GM12873 (cell line): ENCODE measurements at regions not wholly inside any gene's neighbourhood (a gene's known extent, or its start where the extent isn't known, plus 50 kb on each side); places are given as distances from the start of the nearest gene placed in this dataset.

ENCODE experiments used
- CTCF ChIP-seq: IDR thresholded peaks from 2 replicates; pipeline ENCODE4 v1.5.1; 2012; ENCODE audit warnings: low read depth, mild to moderate bottlenecking, moderate library complexity, low read length, control low read depth; ENCODE audit not compliant: insufficient read depth; ENCODE audit errors: missing control alignments

GRCh38 chr22:47355388-47355725 lies 592.9 kb downstream of the TBC1D22A start:
- TF ChIP-seq CTCF = no peak

GRCh38 chr22:47354668-47355387 lies 592.4 kb downstream of the TBC1D22A start:
- TF ChIP-seq CTCF = no peak

GRCh38 chr22:47352920-47353700 lies 590.7 kb downstream of the TBC1D22A start:
- TF ChIP-seq CTCF = no peak

GRCh38 chr22:47351836-47352579 lies 589.6 kb downstream of the TBC1D22A start:
- TF ChIP-seq CTCF = no peak

GRCh38 chr22:47345025-47345424 lies 582.6 kb downstream of the TBC1D22A start:
- TF ChIP-seq CTCF = no peak

- TF ChIP-seq CTCF = no peak
These were observed 582.0 kb downstream of the TBC1D22A start for GRCh38 chr22:47344414-47344813.

GRCh38 chr22:47343611-47344010 lies 581.2 kb downstream of the TBC1D22A start:
- TF ChIP-seq CTCF = no peak
